Osteoblast (primary cell): ENCODE measurements at regions not wholly inside any gene's neighbourhood (a gene's known extent, or its start where the extent isn't known, plus 50 kb on each side); places are given as distances from the start of the nearest gene placed in this dataset.
"Not testable (repeated sequence)": the region's sequence is repeated elsewhere in the genome, so short reads cannot be mapped to it uniquely, and the experiment has no call there.

Source experiments
- DNase-seq: peaks from one replicate; pipeline ENCODE4 v3.0.0; 2011; ENCODE audit warnings: low spot score, mixed read lengths; ENCODE audit not compliant: insufficient read length; ENCODE audit errors: missing footprints
- H2AFZ ChIP-seq: 2 replicates; pipeline ENCODE4 v1.6.0; 2011; ENCODE audit warnings: mild to moderate bottlenecking, low read length
- H3K27ac ChIP-seq: 2 replicates; pipeline ENCODE4 v1.5.1; 2011; ENCODE audit warnings: mild to moderate bottlenecking, low read depth, low read length, moderate library complexity
- H3K27me3 ChIP-seq: 2 replicates; pipeline ENCODE4 v1.6.0; 2012; ENCODE audit warnings: mild to moderate bottlenecking, control low read depth, inconsistent platforms, low read length, moderate library complexity; ENCODE audit not compliant: insufficient read depth
- H3K36me3 ChIP-seq: 2 replicates; pipeline ENCODE4 v1.5.1; 2011; ENCODE audit warnings: mild to moderate bottlenecking, low read length, control low read depth, moderate library complexity; ENCODE audit not compliant: insufficient read depth
- H3K4me1 ChIP-seq: 2 replicates; pipeline ENCODE4 v1.5.1; 2011; ENCODE audit warnings: mild to moderate bottlenecking, low read length, control low read depth, moderate library complexity; ENCODE audit not compliant: insufficient read depth
- H3K4me2 ChIP-seq: 2 replicates; pipeline ENCODE4 v1.6.0; 2011; ENCODE audit warnings: mild to moderate bottlenecking, low read length; ENCODE audit not compliant: insufficient read depth
- H3K4me3 ChIP-seq: fragments of 200-600 bp; sonication (generic); 3 replicates; pipeline ENCODE4 v1.5.1; 2012; ENCODE audit warnings: mild to moderate bottlenecking, low read length, inconsistent platforms; ENCODE audit not compliant: insufficient read depth
- H3K79me2 ChIP-seq: 2 replicates; pipeline ENCODE4 v1.6.0; 2012; ENCODE audit warnings: mild to moderate bottlenecking, low read length, control low read depth, inconsistent platforms; ENCODE audit not compliant: insufficient read depth
- H3K9me3 ChIP-seq: 2 replicates; pipeline ENCODE4 v1.5.1; 2011; ENCODE audit warnings: low read depth, low read length, control low read depth
- H4K20me1 ChIP-seq: 2 replicates; pipeline ENCODE4 v1.6.0; 2012; ENCODE audit warnings: mild to moderate bottlenecking, low read length, control low read depth; ENCODE audit not compliant: insufficient read depth
- CTCF ChIP-seq: IDR thresholded peaks from 2 replicates; pipeline ENCODE4 v1.5.1; 2011; ENCODE audit warnings: mild to moderate bottlenecking, low read depth, low read length, moderate library complexity; ENCODE audit errors: extremely low read depth

- TF ChIP-seq CTCF = no peak
- H3K27me3 ChIP-seq = no peaks in the 10 kb centered on the region
- H3K36me3 ChIP-seq = no peaks in the 10 kb centered on the region
- H3K27ac ChIP-seq = no peak overlapping the region
- H3K79me2 ChIP-seq = no peaks in the 10 kb centered on the region
- H2AFZ ChIP-seq = no peak overlapping the region
- DNase-seq = no peak
- no peaks in the 10 kb centered on the region for H3K4me1 ChIP-seq
- H3K4me2 ChIP-seq = no peak overlapping the region
- no peaks in the 10 kb centered on the region for H3K9me3 ChIP-seq
- H4K20me1 ChIP-seq = no peaks in the 10 kb centered on the region
- H3K4me3 ChIP-seq = no peak overlapping the region
These were observed 81.6 kb upstream of the ICA1 start for GRCh38 chr7:8343556-8343955.

GRCh38 chr7:8347395-8347794, 85.4 kb upstream of the ICA1 start:
- DNase-seq, H3K79me2 ChIP-seq, H3K4me1 ChIP-seq, H2AFZ ChIP-seq, H3K4me3 ChIP-seq, H3K36me3 ChIP-seq, H3K27ac ChIP-seq, H3K27me3 ChIP-seq, H3K9me3 ChIP-seq, H4K20me1 ChIP-seq, H3K4me2 ChIP-seq: not testable (repeated sequence)

GRCh38 chr7:8351654-8352053, 81.8 kb upstream of the NXPH1 start:
- not testable (repeated sequence) for H3K9me3 ChIP-seq, H3K36me3 ChIP-seq, H3K79me2 ChIP-seq, H4K20me1 ChIP-seq, DNase-seq, H2AFZ ChIP-seq, H3K4me2 ChIP-seq, H3K27ac ChIP-seq, H3K4me1 ChIP-seq, H3K4me3 ChIP-seq, H3K27me3 ChIP-seq

GRCh38 chr7:8353991-8354390, 79.4 kb upstream of the NXPH1 start:
- H3K27me3 ChIP-seq = no peaks in the 10 kb centered on the region
- no peak overlapping the region for H3K27ac ChIP-seq
- TF ChIP-seq CTCF = no peak
- H3K4me2 ChIP-seq = no peak overlapping the region
- H3K9me3 ChIP-seq = no peaks in the 10 kb centered on the region
- no peak overlapping the region for H2AFZ ChIP-seq
- H3K4me1 ChIP-seq = no peaks in the 10 kb centered on the region
- H3K4me3 ChIP-seq = no peak overlapping the region
- H3K79me2 ChIP-seq = no peaks in the 10 kb centered on the region
- DNase-seq = no peak
- no peaks in the 10 kb centered on the region for H3K36me3 ChIP-seq
- no peaks in the 10 kb centered on the region for H4K20me1 ChIP-seq

GRCh38 chr7:8354503-8354902, 78.9 kb upstream of the NXPH1 start:
- Histone ChIP-seq H3K27ac (no peak overlapping the region), H3K36me3 (no peaks in the 10 kb centered on the region), H3K9me3 (no peaks in the 10 kb centered on the region), H3K27me3 (no peaks in the 10 kb centered on the region), H4K20me1 (no peaks in the 10 kb centered on the region), H3K4me3 (no peak overlapping the region), H2AFZ (no peak overlapping the region), H3K4me1 (no peaks in the 10 kb centered on the region), H3K4me2 (no peak overlapping the region), H3K79me2 (no peaks in the 10 kb centered on the region)
- no peak for TF ChIP-seq CTCF
- DNase-seq = no peak
